PFSK-1 (cell line): ENCODE measurements at regions not wholly inside any gene's neighbourhood (a gene's known extent, or its start where the extent isn't known, plus 50 kb on each side); places are given as distances from the start of the nearest gene placed in this dataset.

Source experiments
- POLR2AphosphoS5 ChIP-seq: IDR thresholded peaks from 2 replicates; pipeline ENCODE4 v1.6.1; 2012; ENCODE audit warnings: low read depth, mild to moderate bottlenecking, control low read depth, low read length, moderate library complexity
- TAF1 ChIP-seq: IDR thresholded peaks from 2 replicates; pipeline ENCODE4 v1.6.1; 2012; ENCODE audit warnings: low read length, control low read depth, borderline replicate concordance; ENCODE audit not compliant: insufficient read depth
- TF ChIP-seq, protein P1 (sequence below), 2 experiments: IDR thresholded peaks; 2 replicates each; pipeline versions ENCODE4 v1.6.1 to v1.8.0; 2011 to 2012; ENCODE audit warnings: low read depth in 2 of 2, low read length in 2 of 2, control low read depth in 1 of 2, inconsistent platforms in 1 of 2, mild to moderate bottlenecking in 1 of 2, moderate library complexity in 1 of 2; ENCODE audit not compliant: insufficient read depth in 1 of 2

- TF ChIP-seq POLR2AphosphoS5 (no peak), TAF1 (no peak)
- TF ChIP-seq, protein P1, sequence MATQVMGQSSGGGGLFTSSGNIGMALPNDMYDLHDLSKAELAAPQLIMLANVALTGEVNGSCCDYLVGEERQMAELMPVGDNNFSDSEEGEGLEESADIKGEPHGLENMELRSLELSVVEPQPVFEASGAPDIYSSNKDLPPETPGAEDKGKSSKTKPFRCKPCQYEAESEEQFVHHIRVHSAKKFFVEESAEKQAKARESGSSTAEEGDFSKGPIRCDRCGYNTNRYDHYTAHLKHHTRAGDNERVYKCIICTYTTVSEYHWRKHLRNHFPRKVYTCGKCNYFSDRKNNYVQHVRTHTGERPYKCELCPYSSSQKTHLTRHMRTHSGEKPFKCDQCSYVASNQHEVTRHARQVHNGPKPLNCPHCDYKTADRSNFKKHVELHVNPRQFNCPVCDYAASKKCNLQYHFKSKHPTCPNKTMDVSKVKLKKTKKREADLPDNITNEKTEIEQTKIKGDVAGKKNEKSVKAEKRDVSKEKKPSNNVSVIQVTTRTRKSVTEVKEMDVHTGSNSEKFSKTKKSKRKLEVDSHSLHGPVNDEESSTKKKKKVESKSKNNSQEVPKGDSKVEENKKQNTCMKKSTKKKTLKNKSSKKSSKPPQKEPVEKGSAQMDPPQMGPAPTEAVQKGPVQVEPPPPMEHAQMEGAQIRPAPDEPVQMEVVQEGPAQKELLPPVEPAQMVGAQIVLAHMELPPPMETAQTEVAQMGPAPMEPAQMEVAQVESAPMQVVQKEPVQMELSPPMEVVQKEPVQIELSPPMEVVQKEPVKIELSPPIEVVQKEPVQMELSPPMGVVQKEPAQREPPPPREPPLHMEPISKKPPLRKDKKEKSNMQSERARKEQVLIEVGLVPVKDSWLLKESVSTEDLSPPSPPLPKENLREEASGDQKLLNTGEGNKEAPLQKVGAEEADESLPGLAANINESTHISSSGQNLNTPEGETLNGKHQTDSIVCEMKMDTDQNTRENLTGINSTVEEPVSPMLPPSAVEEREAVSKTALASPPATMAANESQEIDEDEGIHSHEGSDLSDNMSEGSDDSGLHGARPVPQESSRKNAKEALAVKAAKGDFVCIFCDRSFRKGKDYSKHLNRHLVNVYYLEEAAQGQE (IDR thresholded peaks at IDR 0.05; ENCODE audit: insufficient read depth in 1 of 2, low read depth in 2 of 2, low read length in 2 of 2), result no peak
Observed at GRCh38 chr2:146366276-146366675, 1478.6 kb upstream of the ACVR2A start.
